ENCODE measurements at regions not wholly inside any gene's neighbourhood (a gene's known extent, or its start where the extent isn't known, plus 50 kb on each side); places are given as distances from the start of the nearest gene placed in this dataset.

GRCh38 chr12:87846045-87846444 lies 183.2 kb downstream of the C12orf50 start:
- Histone ChIP-seq H3K36me3 (ENCODE audit: control insufficient read depth in 5 of 5, insufficient read depth in 5 of 5, low read length in 5 of 5) (no peaks in the 10 kb centered on the region), H3K9me3 (ENCODE audit: control insufficient read depth in 5 of 5, low read length in 5 of 5) (no peaks in the 10 kb centered on the region), H3K4me1 (ENCODE audit: control insufficient read depth in 5 of 5, insufficient read depth in 5 of 5, low read length in 5 of 5) (no peaks in the 10 kb centered on the region), H3K4me3 (ENCODE audit: low read depth in 1 of 5, low read length in 5 of 5) (no peak overlapping the region), H3K27ac (ENCODE audit: low read depth, low read length) (no peak overlapping the region), H3K27me3 (ENCODE audit: control insufficient read depth in 5 of 5, insufficient read depth in 4 of 5, low read length in 5 of 5) (no peaks in the 10 kb centered on the region), H3K9ac (ENCODE audit: low read length in 5 of 5) (no peak overlapping the region)

GRCh38 chr12:87841935-87842334 lies 187.3 kb downstream of the C12orf50 start:
- Histone ChIP-seq H3K9ac (ENCODE audit: low read length in 5 of 5) (no peak overlapping the region), H3K27me3 (ENCODE audit: control insufficient read depth in 5 of 5, insufficient read depth in 4 of 5, low read length in 5 of 5) (no peaks in the 10 kb centered on the region), H3K9me3 (ENCODE audit: control insufficient read depth in 5 of 5, low read length in 5 of 5) (no peaks in the 10 kb centered on the region), H3K4me3 (ENCODE audit: low read depth in 1 of 5, low read length in 5 of 5) (no peak overlapping the region), H3K27ac (ENCODE audit: low read depth, low read length) (no peak overlapping the region), H3K36me3 (ENCODE audit: control insufficient read depth in 5 of 5, insufficient read depth in 5 of 5, low read length in 5 of 5) (no peaks in the 10 kb centered on the region), H3K4me1 (ENCODE audit: control insufficient read depth in 5 of 5, insufficient read depth in 5 of 5, low read length in 5 of 5) (no peaks in the 10 kb centered on the region)

GRCh38 chr12:87836190-87836589 lies 193.0 kb downstream of the C12orf50 start:
- Histone ChIP-seq H3K4me1 (ENCODE audit: control insufficient read depth in 5 of 5, insufficient read depth in 5 of 5, low read length in 5 of 5) (peaks cover 0 to 24% (median 8%) of the 10 kb centered on the region in 5 donors), H3K36me3 (ENCODE audit: control insufficient read depth in 5 of 5, insufficient read depth in 5 of 5, low read length in 5 of 5) (no peaks in the 10 kb centered on the region)

GRCh38 chr12:87828382-87828973 lies 200.7 kb downstream of the C12orf50 start:
- Histone ChIP-seq H3K27me3 (ENCODE audit: control insufficient read depth in 5 of 5, insufficient read depth in 4 of 5, low read length in 5 of 5) (no peaks in the 10 kb centered on the region), H3K36me3 (ENCODE audit: control insufficient read depth in 5 of 5, insufficient read depth in 5 of 5, low read length in 5 of 5) (no peaks in the 10 kb centered on the region), H3K9ac (ENCODE audit: low read length in 5 of 5) (no peak overlapping the region), H3K27ac (ENCODE audit: low read depth, low read length) (no peak overlapping the region), H3K9me3 (ENCODE audit: control insufficient read depth in 5 of 5, low read length in 5 of 5) (no peaks in the 10 kb centered on the region), H3K4me1 (ENCODE audit: control insufficient read depth in 5 of 5, insufficient read depth in 5 of 5, low read length in 5 of 5) (peaks cover 0 to 5% (median 0%) of the 10 kb centered on the region in 5 donors), H3K4me3 (ENCODE audit: low read depth in 1 of 5, low read length in 5 of 5) (no peak overlapping the region)

More at GRCh38 chr12:87836190-87836589, 193.0 kb downstream of the C12orf50 start:
- Histone ChIP-seq H3K4me3 (ENCODE audit: low read depth in 1 of 5, low read length in 5 of 5) (no peak overlapping the region), H3K27me3 (ENCODE audit: control insufficient read depth in 5 of 5, insufficient read depth in 4 of 5, low read length in 5 of 5) (no peaks in the 10 kb centered on the region), H3K9ac (ENCODE audit: low read length in 5 of 5) (no peak overlapping the region), H3K9me3 (ENCODE audit: control insufficient read depth in 5 of 5, low read length in 5 of 5) (no peaks in the 10 kb centered on the region), H3K27ac (ENCODE audit: low read depth, low read length) (no peak overlapping the region)

GRCh38 chr12:87827638-87828264 lies 201.4 kb downstream of the C12orf50 start:
- H3K27ac ChIP-seq (ENCODE audit: low read depth, low read length) = no peak overlapping the region
- H3K4me3 ChIP-seq (ENCODE audit: low read depth in 1 of 5, low read length in 5 of 5) = no peak overlapping the region
- no peaks in the 10 kb centered on the region for H3K36me3 ChIP-seq (ENCODE audit: control insufficient read depth in 5 of 5, insufficient read depth in 5 of 5, low read length in 5 of 5)
- no peaks in the 10 kb centered on the region for H3K9me3 ChIP-seq (ENCODE audit: control insufficient read depth in 5 of 5, low read length in 5 of 5)
- H3K4me1 ChIP-seq (ENCODE audit: control insufficient read depth in 5 of 5, insufficient read depth in 5 of 5, low read length in 5 of 5) = peaks cover 0 to 5% (median 0%) of the 10 kb centered on the region in 5 donors
- H3K27me3 ChIP-seq (ENCODE audit: control insufficient read depth in 5 of 5, insufficient read depth in 4 of 5, low read length in 5 of 5) = no peaks in the 10 kb centered on the region
- no peak overlapping the region for H3K9ac ChIP-seq (ENCODE audit: low read length in 5 of 5)

GRCh38 chr12:87822923-87823322 lies 206.3 kb downstream of the C12orf50 start:
- no peak overlapping the region for H3K4me3 ChIP-seq (ENCODE audit: low read depth in 1 of 5, low read length in 5 of 5)
- H3K9me3 ChIP-seq (ENCODE audit: control insufficient read depth in 5 of 5, low read length in 5 of 5) = no peaks in the 10 kb centered on the region
- no peak overlapping the region for H3K9ac ChIP-seq (ENCODE audit: low read length in 5 of 5)

GRCh38 chr12:87820524-87821202 lies 208.5 kb downstream of the C12orf50 start:
- Histone ChIP-seq H3K4me1 (ENCODE audit: control insufficient read depth in 5 of 5, insufficient read depth in 5 of 5, low read length in 5 of 5) (peaks cover 0 to 20% (median 0%) of the 10 kb centered on the region in 5 donors), H3K27ac (ENCODE audit: low read depth, low read length) (no peak overlapping the region), H3K4me3 (ENCODE audit: low read depth in 1 of 5, low read length in 5 of 5) (no peak overlapping the region), H3K27me3 (ENCODE audit: control insufficient read depth in 5 of 5, insufficient read depth in 4 of 5, low read length in 5 of 5) (no peaks in the 10 kb centered on the region), H3K36me3 (ENCODE audit: control insufficient read depth in 5 of 5, insufficient read depth in 5 of 5, low read length in 5 of 5) (no peaks in the 10 kb centered on the region), H3K9ac (ENCODE audit: low read length in 5 of 5) (no peak overlapping the region), H3K9me3 (ENCODE audit: control insufficient read depth in 5 of 5, low read length in 5 of 5) (no peaks in the 10 kb centered on the region)

More at GRCh38 chr12:87822923-87823322, 206.3 kb downstream of the C12orf50 start:
- Histone ChIP-seq H3K27ac (ENCODE audit: low read depth, low read length) (no peak overlapping the region), H3K36me3 (ENCODE audit: control insufficient read depth in 5 of 5, insufficient read depth in 5 of 5, low read length in 5 of 5) (no peaks in the 10 kb centered on the region), H3K4me1 (ENCODE audit: control insufficient read depth in 5 of 5, insufficient read depth in 5 of 5, low read length in 5 of 5) (peaks cover 0 to 9% (median 0%) of the 10 kb centered on the region in 5 donors), H3K27me3 (ENCODE audit: control insufficient read depth in 5 of 5, insufficient read depth in 4 of 5, low read length in 5 of 5) (no peaks in the 10 kb centered on the region)

GRCh38 chr12:87818441-87818840 lies 210.8 kb downstream of the C12orf50 start:
- Histone ChIP-seq H3K9me3 (ENCODE audit: control insufficient read depth in 5 of 5, low read length in 5 of 5) (no peaks in the 10 kb centered on the region), H3K27ac (ENCODE audit: low read depth, low read length) (no peak overlapping the region), H3K36me3 (ENCODE audit: control insufficient read depth in 5 of 5, insufficient read depth in 5 of 5, low read length in 5 of 5) (no peaks in the 10 kb centered on the region), H3K9ac (ENCODE audit: low read length in 5 of 5) (no peak overlapping the region), H3K4me3 (ENCODE audit: low read depth in 1 of 5, low read length in 5 of 5) (no peak overlapping the region), H3K27me3 (ENCODE audit: control insufficient read depth in 5 of 5, insufficient read depth in 4 of 5, low read length in 5 of 5) (no peaks in the 10 kb centered on the region), H3K4me1 (ENCODE audit: control insufficient read depth in 5 of 5, insufficient read depth in 5 of 5, low read length in 5 of 5) (peaks cover 0 to 35% (median 7%) of the 10 kb centered on the region in 5 donors)

- H3K27ac ChIP-seq (ENCODE audit: low read depth, low read length) = peak overlapping the region; percentile 79
- H3K27me3 ChIP-seq (ENCODE audit: control insufficient read depth in 5 of 5, insufficient read depth in 4 of 5, low read length in 5 of 5) = no peaks in the 10 kb centered on the region
- no peak overlapping the region for H3K4me3 ChIP-seq (ENCODE audit: low read depth in 1 of 5, low read length in 5 of 5)
- H3K36me3 ChIP-seq (ENCODE audit: control insufficient read depth in 5 of 5, insufficient read depth in 5 of 5, low read length in 5 of 5) = no peaks in the 10 kb centered on the region
- H3K9ac ChIP-seq (ENCODE audit: low read length in 5 of 5) = peak overlapping the region in 1 of 5 donors; percentile 48
- peaks cover 0 to 49% (median 7%) of the 10 kb centered on the region in 5 donors for H3K4me1 ChIP-seq (ENCODE audit: control insufficient read depth in 5 of 5, insufficient read depth in 5 of 5, low read length in 5 of 5)
- H3K9me3 ChIP-seq (ENCODE audit: control insufficient read depth in 5 of 5, low read length in 5 of 5) = no peaks in the 10 kb centered on the region
These were observed 213.2 kb downstream of the C12orf50 start for GRCh38 chr12:87815771-87816585.
